ENCODE measurements at regions not wholly inside any gene's neighbourhood (a gene's known extent, or its start where the extent isn't known, plus 50 kb on each side); places are given as distances from the start of the nearest gene placed in this dataset.
A peak's percentile ranks its signal among the peaks of the same experiment; 100 is the strongest.

- H3K9ac ChIP-seq (ENCODE audit: low read length) = no peak overlapping the region
- H3K4me1 ChIP-seq (ENCODE audit: insufficient read depth, low read length) = peaks cover 4% of the 10 kb centered on the region
- H3K9me3 ChIP-seq (ENCODE audit: insufficient read depth, low read depth, low read length) = no peaks in the 10 kb centered on the region
- Mint-ChIP-seq H3K4me1 (ENCODE audit: low read depth, unreplicated experiment) (peaks cover 34% of the 10 kb centered on the region), H3K27ac (ENCODE audit: unreplicated experiment) (no peak overlapping the region), H3K4me3 (ENCODE audit: unreplicated experiment) (no peak overlapping the region), H3K27me3 (ENCODE audit: low read depth, unreplicated experiment) (no peaks in the 10 kb centered on the region), H3K9me3 (ENCODE audit: unreplicated experiment) (no peaks in the 10 kb centered on the region), H3K36me3 (ENCODE audit: low read depth, unreplicated experiment) (peaks cover 11% of the 10 kb centered on the region)
- no peak for TF ChIP-seq CTCF (IDR thresholded peaks at IDR 0.05; ENCODE audit: insufficient read depth, low read depth, low read length)
- TF ChIP-seq EZH2 (IDR thresholded peaks at IDR 0.05; ENCODE audit: insufficient read depth, low read length) = no peak
- DNase-seq (ENCODE audit: low read depth) (no peak), FAIRE-seq (no peak)
- H3K36me3 ChIP-seq (ENCODE audit: insufficient read depth, low read length) = no peaks in the 10 kb centered on the region
- H3K4me3 ChIP-seq (ENCODE audit: insufficient read depth, low read depth, low read length) = no peak overlapping the region
- H3K4me2 ChIP-seq (ENCODE audit: low read length) = peak overlapping the region; percentile 44
- H4K20me1 ChIP-seq (ENCODE audit: insufficient read depth, low read length) = peaks cover 18% of the 10 kb centered on the region
- no peak overlapping the region for H3K27ac ChIP-seq (ENCODE audit: low read depth, low read length)
- no peak overlapping the region for H2AFZ ChIP-seq (ENCODE audit: low read depth, low read length)
- H3K27me3 ChIP-seq (ENCODE audit: insufficient read depth, low read length) = no peaks in the 10 kb centered on the region
- peaks cover 30% of the 10 kb centered on the region for H3K79me2 ChIP-seq (ENCODE audit: insufficient read depth, low read length)
These were observed 69.2 kb downstream of the SLC25A47 start for GRCh38 chr14:100392356-100392755.

- DNase-seq (ENCODE audit: low read depth) (no peak), FAIRE-seq (no peak)
- H3K36me3 Mint-ChIP-seq (ENCODE audit: low read depth, unreplicated experiment) = peaks cover 8% of the 10 kb centered on the region
- H3K4me1 ChIP-seq (ENCODE audit: insufficient read depth, low read length) = peaks cover 4% of the 10 kb centered on the region
- H2AFZ ChIP-seq (ENCODE audit: low read depth, low read length) = no peak overlapping the region
- TF ChIP-seq CTCF (IDR thresholded peaks at IDR 0.05; ENCODE audit: insufficient read depth, low read depth, low read length) (no peak), EZH2 (IDR thresholded peaks at IDR 0.05; ENCODE audit: insufficient read depth, low read length) (no peak)
- H3K9me3 ChIP-seq (ENCODE audit: insufficient read depth, low read depth, low read length) = no peaks in the 10 kb centered on the region
- H4K20me1 ChIP-seq (ENCODE audit: insufficient read depth, low read length) = peaks cover 20% of the 10 kb centered on the region
- no peaks in the 10 kb centered on the region for H3K27me3 ChIP-seq (ENCODE audit: insufficient read depth, low read length)
- H3K9me3 Mint-ChIP-seq (ENCODE audit: unreplicated experiment) = no peaks in the 10 kb centered on the region
- no peak overlapping the region for H3K27ac ChIP-seq (ENCODE audit: low read depth, low read length)
- H3K27me3 Mint-ChIP-seq (ENCODE audit: low read depth, unreplicated experiment) = no peaks in the 10 kb centered on the region
- H3K4me3 ChIP-seq (ENCODE audit: insufficient read depth, low read depth, low read length) = no peak overlapping the region
- H3K4me3 Mint-ChIP-seq (ENCODE audit: unreplicated experiment) = no peak overlapping the region
- peak overlapping the region; percentile 31 for H3K27ac Mint-ChIP-seq (ENCODE audit: unreplicated experiment)
- H3K79me2 ChIP-seq (ENCODE audit: insufficient read depth, low read length) = peaks cover 25% of the 10 kb centered on the region
- peaks cover 33% of the 10 kb centered on the region for H3K4me1 Mint-ChIP-seq (ENCODE audit: low read depth, unreplicated experiment)
- no peak overlapping the region for H3K4me2 ChIP-seq (ENCODE audit: low read length)
- H3K9ac ChIP-seq (ENCODE audit: low read length) = no peak overlapping the region
- no peaks in the 10 kb centered on the region for H3K36me3 ChIP-seq (ENCODE audit: insufficient read depth, low read length)
These were observed 70.2 kb downstream of the SLC25A47 start for GRCh38 chr14:100393362-100393761.

- no peaks in the 10 kb centered on the region for H3K36me3 ChIP-seq (ENCODE audit: insufficient read depth, low read length)
- peaks cover 31% of the 10 kb centered on the region for H3K4me1 Mint-ChIP-seq (ENCODE audit: low read depth, unreplicated experiment)
- no peak overlapping the region for H3K27ac Mint-ChIP-seq (ENCODE audit: unreplicated experiment)
These were observed 71.0 kb downstream of the SLC25A47 start for GRCh38 chr14:100393906-100394732.

More at GRCh38 chr14:100393906-100394732, 71.0 kb downstream of the SLC25A47 start:
- no peak for DNase-seq (ENCODE audit: low read depth)
- no peak overlapping the region for H3K4me2 ChIP-seq (ENCODE audit: low read length)
- Mint-ChIP-seq H3K4me3 (ENCODE audit: unreplicated experiment) (no peak overlapping the region), H3K9me3 (ENCODE audit: unreplicated experiment) (no peaks in the 10 kb centered on the region), H3K27me3 (ENCODE audit: low read depth, unreplicated experiment) (no peaks in the 10 kb centered on the region), H3K36me3 (ENCODE audit: low read depth, unreplicated experiment) (peaks cover 8% of the 10 kb centered on the region)
- H3K27ac ChIP-seq (ENCODE audit: low read depth, low read length) = no peak overlapping the region
- TF ChIP-seq EZH2 (IDR thresholded peaks at IDR 0.05; ENCODE audit: insufficient read depth, low read length) (no peak), CTCF (IDR thresholded peaks at IDR 0.05; ENCODE audit: insufficient read depth, low read depth, low read length) (no peak)
- no peak overlapping the region for H2AFZ ChIP-seq (ENCODE audit: low read depth, low read length)
- no peak overlapping the region for H3K4me3 ChIP-seq (ENCODE audit: insufficient read depth, low read depth, low read length)
- H3K9ac ChIP-seq (ENCODE audit: low read length) = no peak overlapping the region
- no peaks in the 10 kb centered on the region for H3K27me3 ChIP-seq (ENCODE audit: insufficient read depth, low read length)
- H3K79me2 ChIP-seq (ENCODE audit: insufficient read depth, low read length) = peaks cover 25% of the 10 kb centered on the region
- H3K4me1 ChIP-seq (ENCODE audit: insufficient read depth, low read length) = peaks cover 4% of the 10 kb centered on the region
- no peak for FAIRE-seq
- H3K9me3 ChIP-seq (ENCODE audit: insufficient read depth, low read depth, low read length) = no peaks in the 10 kb centered on the region
- peaks cover 25% of the 10 kb centered on the region for H4K20me1 ChIP-seq (ENCODE audit: insufficient read depth, low read length)
